H9 (cell line): ENCODE measurements at regions not wholly inside any gene's neighbourhood (a gene's known extent, or its start where the extent isn't known, plus 50 kb on each side); places are given as distances from the start of the nearest gene placed in this dataset.
A peak's percentile ranks its signal among the peaks of the same experiment; 100 is the strongest.

Experiments
- DNase-seq: peaks from one replicate; pipeline ENCODE4 v3.0.0-alpha.2; 2017
- H2AFZ ChIP-seq: one replicate; pipeline ENCODE4 v1.6.1; 2013; ENCODE audit warnings: mild to moderate bottlenecking, low read length, control low read depth, moderate library complexity
- H2AK5ac ChIP-seq: 2 replicates; pipeline ENCODE4 v1.6.1; 2013; ENCODE audit warnings: low read length, control low read depth, mixed read lengths; ENCODE audit not compliant: insufficient read length
- H2BK120ac ChIP-seq: one replicate; pipeline ENCODE4 v1.6.1; 2013; ENCODE audit warnings: low read depth, mild to moderate bottlenecking, low read length, control low read depth, inconsistent platforms; ENCODE audit not compliant: poor library complexity, severe bottlenecking
- H2BK12ac ChIP-seq: 2 replicates; pipeline ENCODE4 v1.6.1; 2013; ENCODE audit warnings: low read length, control low read depth, mixed read lengths, low read depth; ENCODE audit not compliant: insufficient read length
- H2BK15ac ChIP-seq: 2 replicates; pipeline ENCODE4 v1.6.1; 2013; ENCODE audit warnings: low read depth, low read length, control low read depth
- H2BK20ac ChIP-seq: one replicate; pipeline ENCODE4 v1.6.1; 2013; ENCODE audit warnings: low read depth, mild to moderate bottlenecking, low read length, control low read depth, inconsistent platforms; ENCODE audit not compliant: poor library complexity, severe bottlenecking
- H2BK5ac ChIP-seq: 2 replicates; pipeline ENCODE4 v1.6.1; 2013; ENCODE audit warnings: low read length, control low read depth, mixed read lengths; ENCODE audit not compliant: insufficient read length
- H3K14ac ChIP-seq: 2 replicates; pipeline ENCODE4 v1.6.1; 2013; ENCODE audit warnings: low read length, control low read depth; ENCODE audit not compliant: insufficient read depth
- H3K18ac ChIP-seq: 2 replicates; pipeline ENCODE4 v1.6.1; 2013; ENCODE audit warnings: low read depth, mild to moderate bottlenecking, mixed read lengths, low read length, control low read depth; ENCODE audit not compliant: insufficient read length
- H3K23ac ChIP-seq: 2 replicates; pipeline ENCODE4 v1.6.1; 2013; ENCODE audit warnings: low read length, control low read depth, mixed read lengths, low read depth; ENCODE audit not compliant: insufficient read length
- H3K23me2 ChIP-seq: 2 replicates; pipeline ENCODE4 v1.6.1; 2013; ENCODE audit warnings: low read depth, mild to moderate bottlenecking, mixed read lengths, low read length, control low read depth; ENCODE audit not compliant: insufficient read length, poor library complexity, severe bottlenecking
- H3K27ac ChIP-seq: 2 replicates; pipeline ENCODE4 v1.5.1; 2013; ENCODE audit warnings: low read length, control low read depth, mixed read lengths, low read depth; ENCODE audit not compliant: insufficient read length
- H3K27me3 ChIP-seq: 2 replicates; pipeline ENCODE4 v1.6.1; 2013; ENCODE audit warnings: low read length, control low read depth, inconsistent platforms; ENCODE audit not compliant: insufficient read depth
- H3K4ac ChIP-seq: 2 replicates; pipeline ENCODE4 v1.6.1; 2013; ENCODE audit warnings: low read depth, mild to moderate bottlenecking, control low read depth, inconsistent platforms, low read length, moderate library complexity
- H3K4me1 ChIP-seq: 2 replicates; pipeline ENCODE4 v1.6.1; 2013; ENCODE audit warnings: low read length, control low read depth, inconsistent platforms; ENCODE audit not compliant: insufficient read depth
- H3K4me2 ChIP-seq: 2 replicates; pipeline ENCODE4 v1.6.1; 2013; ENCODE audit warnings: low read length, control low read depth, mixed read lengths; ENCODE audit not compliant: insufficient read length, insufficient read depth
- H3K56ac ChIP-seq: 2 replicates; pipeline ENCODE4 v1.6.1; 2013; ENCODE audit warnings: low read depth, mild to moderate bottlenecking, mixed read lengths, low read length, control low read depth; ENCODE audit not compliant: insufficient read length
- H3K79me1 ChIP-seq: 2 replicates; pipeline ENCODE4 v1.6.1; 2013; ENCODE audit warnings: low read depth, mild to moderate bottlenecking, moderate library complexity, low read length, control low read depth, inconsistent platforms; ENCODE audit not compliant: insufficient read depth, poor library complexity, severe bottlenecking
- H3K79me2 ChIP-seq: 2 replicates; pipeline ENCODE4 v1.6.1; 2013; ENCODE audit warnings: low read length, control low read depth, inconsistent platforms; ENCODE audit not compliant: insufficient read depth
- H3K9ac ChIP-seq: 2 replicates; pipeline ENCODE4 v1.6.1; 2013; ENCODE audit warnings: low read length, control low read depth, mixed read lengths; ENCODE audit not compliant: insufficient read length; ENCODE audit errors: extremely low read depth
- H3K9me3 ChIP-seq: one replicate; pipeline ENCODE4 v1.6.1; 2013; ENCODE audit warnings: low read depth, low read length, inconsistent platforms; ENCODE audit not compliant: control insufficient read depth
- H3T11ph ChIP-seq: one replicate; pipeline ENCODE4 v1.6.1; 2013; ENCODE audit warnings: mild to moderate bottlenecking, low read length, control low read depth, inconsistent platforms
- H4K20me1 ChIP-seq: one replicate; pipeline ENCODE4 v1.6.1; 2013; ENCODE audit not compliant: control insufficient read depth, insufficient read length, insufficient read depth
- H4K5ac ChIP-seq: 2 replicates; pipeline ENCODE4 v1.6.1; 2013; ENCODE audit warnings: low read depth, mild to moderate bottlenecking, mixed read lengths, low read length, control low read depth; ENCODE audit not compliant: insufficient read length
- H4K8ac ChIP-seq: replicated peaks from 2 replicates; pipeline ENCODE4 v1.6.1; 2013; ENCODE audit warnings: low read length, control low read depth, mixed read lengths, low read depth; ENCODE audit not compliant: insufficient read length
- H4K91ac ChIP-seq: 2 replicates; pipeline ENCODE4 v1.6.1; 2013; ENCODE audit warnings: low read depth, mild to moderate bottlenecking, moderate library complexity, mixed read lengths, low read length, control low read depth; ENCODE audit not compliant: insufficient read length
- H3K27ac Mint-ChIP-seq, 3 experiments: 2 replicates in 2 of 3; 3 replicates in 1 of 3; pipeline ENCODE4 v1.8.0; 2020 to 2021; ENCODE audit warnings: mixed read lengths in 3 of 3, mild to moderate bottlenecking in 1 of 3, moderate library complexity in 1 of 3
- H3K27me3 Mint-ChIP-seq: 2 replicates; pipeline ENCODE4 v1.8.0; 2021; ENCODE audit warnings: low read depth, mild to moderate bottlenecking, moderate library complexity, mixed read lengths
- H3K36me3 Mint-ChIP-seq, 3 experiments: 2 replicates in 2 of 3; 3 replicates in 1 of 3; pipeline ENCODE4 v1.8.0; 2020 to 2021; ENCODE audit warnings: low read depth in 3 of 3, mixed read lengths in 3 of 3; ENCODE audit not compliant: insufficient read depth in 1 of 3
- H3K4me1 Mint-ChIP-seq, 2 experiments: 2 replicates each; pipeline ENCODE4 v1.8.0; 2020; ENCODE audit warnings: mixed read lengths in 2 of 2
- H3K4me3 Mint-ChIP-seq, 2 experiments: 2 replicates in 1 of 2; 3 replicates in 1 of 2; pipeline ENCODE4 v1.8.0; 2020 to 2021; ENCODE audit warnings: mild to moderate bottlenecking in 2 of 2, mixed read lengths in 2 of 2, moderate library complexity in 1 of 2
- H3K9me3 Mint-ChIP-seq, 2 experiments: 2 replicates in 1 of 2; 3 replicates in 1 of 2; pipeline ENCODE4 v1.8.0; 2020; ENCODE audit warnings: mild to moderate bottlenecking in 2 of 2, mixed read lengths in 2 of 2, moderate library complexity in 1 of 2
- CTCF ChIP-seq: fragments of 200-600 bp; sonication (generic); conservative IDR thresholded peaks from 3 replicates; pipeline ENCODE4 v1.8.0; 2021; ENCODE audit warnings: antibody characterized with exemption, mild to moderate bottlenecking
- WGBS: extraction: QIAGEN DNeasy Blood & Tissue Kit; methylation state at CpG from one replicate; pipeline ENCODE4 v1.1.7; 2013; ENCODE audit warnings: missing lambda C conversion rate, low lambda C conversion rate, mixed read lengths; ENCODE audit not compliant: insufficient read length; ENCODE audit errors: extremely low coverage; 5-methylcytosine and 5-hydroxymethylcytosine counted together

GRCh38 chr2:221911321-221911720, 339.2 kb upstream of the EPHA4 start:
- H3K23ac ChIP-seq = no peak overlapping the region
- H4K8ac ChIP-seq = no peak overlapping the region
- peaks cover 0 to 9% of the 10 kb centered on the region in 2 experiments; a peak in 3 of 5 replicates for H3K9me3 Mint-ChIP-seq
- H3K36me3 Mint-ChIP-seq = peaks cover 0 to 9% (median 5%) of the 10 kb centered on the region in 3 experiments; a peak in 2 of 7 replicates
- H2BK15ac ChIP-seq = no peak overlapping the region
- H3K27me3 Mint-ChIP-seq = no peaks in the 10 kb centered on the region
- H4K91ac ChIP-seq = no peak overlapping the region
- no peak overlapping the region for H2AFZ ChIP-seq
- H3K4me3 Mint-ChIP-seq = no peak overlapping the region
- H3K27ac ChIP-seq = no peak overlapping the region
- no peak overlapping the region for H3K18ac ChIP-seq
- TF ChIP-seq CTCF = no peak
- H3K27ac Mint-ChIP-seq = peak overlapping the region in 2 of 3 experiments; percentile 73 to 97; a peak in 3 of 7 replicates
- H2BK120ac ChIP-seq = no peak overlapping the region
- no peak overlapping the region for H2AK5ac ChIP-seq
- no peak overlapping the region for H4K5ac ChIP-seq
- H3K23me2 ChIP-seq = no peaks in the 10 kb centered on the region
- H3K56ac ChIP-seq = no peak overlapping the region
- no peak overlapping the region for H2BK5ac ChIP-seq
- no peak for DNase-seq
- no peak overlapping the region for H3K9ac ChIP-seq
- H3K14ac ChIP-seq = no peak overlapping the region
- no peaks in the 10 kb centered on the region for H3K9me3 ChIP-seq
- H2BK12ac ChIP-seq = no peak overlapping the region
- no CpG with 5 or more reads among the region's 4 CpGs for WGBS
- H3K4ac ChIP-seq = no peak overlapping the region
- no peaks in the 10 kb centered on the region for H3K27me3 ChIP-seq
- no peak overlapping the region for H3T11ph ChIP-seq
- H2BK20ac ChIP-seq = no peak overlapping the region
- H3K79me2 ChIP-seq = no peaks in the 10 kb centered on the region
- H3K4me1 Mint-ChIP-seq = peaks cover 52 to 57% of the 10 kb centered on the region in 2 experiments
- H3K4me2 ChIP-seq = no peak overlapping the region
- H3K4me1 ChIP-seq = peaks cover 7% of the 10 kb centered on the region; the same call in 1 of the 2 replicates
- no peaks in the 10 kb centered on the region for H4K20me1 ChIP-seq
- H3K79me1 ChIP-seq = no peaks in the 10 kb centered on the region
